CD14-positive monocyte (primary cell): ENCODE measurements at regions not wholly inside any gene's neighbourhood (a gene's known extent, or its start where the extent isn't known, plus 50 kb on each side); places are given as distances from the start of the nearest gene placed in this dataset.

Experiments
- DNase-seq, 3 donors: peaks; one replicate each; pipeline ENCODE4 v3.0.0-alpha.2; 2011 to 2022
- H2AFZ ChIP-seq: 2 replicates; pipeline ENCODE4 v1.6.0; 2012; ENCODE audit warnings: mild to moderate bottlenecking, low read depth, low read length, inconsistent platforms; ENCODE audit not compliant: insufficient read depth, poor library complexity, severe bottlenecking
- H3K27ac ChIP-seq, 2 donors: 1 replicate in 1 of 2; 2 replicates in 1 of 2; pipeline ENCODE4 v1.5.1; 2012 to 2013; ENCODE audit warnings: low read length in 2 of 2, control low read depth in 1 of 2, inconsistent platforms in 1 of 2, low read depth in 1 of 2, mild to moderate bottlenecking in 1 of 2
- H3K27me3 ChIP-seq, 2 donors: one replicate each; pipeline versions ENCODE4 v1.6.0 to v1.6.1; 2011 to 2013; ENCODE audit warnings: low read length in 2 of 2; ENCODE audit not compliant: control insufficient read depth in 2 of 2, insufficient read depth in 2 of 2
- H3K36me3 ChIP-seq, 2 donors: replicated peaks in 1 of 2; 1 replicate in 1 of 2; 2 replicates in 1 of 2; pipeline versions ENCODE4 v1.5.1 to v1.6.1; 2012 to 2013; ENCODE audit warnings: low read length in 2 of 2, control low read depth in 1 of 2, inconsistent platforms in 1 of 2, mild to moderate bottlenecking in 1 of 2; ENCODE audit not compliant: insufficient read depth in 2 of 2, control insufficient read depth in 1 of 2
- H3K4me1 ChIP-seq, 2 donors: 1 replicate in 1 of 2; 2 replicates in 1 of 2; pipeline versions ENCODE4 v1.5.1 to v1.6.1; 2012 to 2013; ENCODE audit warnings: low read length in 2 of 2, control low read depth in 1 of 2, inconsistent platforms in 1 of 2, mild to moderate bottlenecking in 1 of 2, moderate library complexity in 1 of 2; ENCODE audit not compliant: insufficient read depth in 2 of 2, control insufficient read depth in 1 of 2
- H3K4me2 ChIP-seq: replicated peaks from 2 replicates; pipeline ENCODE3; 2012; ENCODE audit warnings: low read length, moderate library complexity, mild to moderate bottlenecking; ENCODE audit not compliant: poor library complexity, severe bottlenecking; ENCODE audit errors: extremely low read depth
- H3K4me3 ChIP-seq, 3 experiments: fragments of 200-600 bp in 1 of 3; sonication (generic) in 1 of 3; replicated peaks in 1 of 3; 1 replicate in 2 of 3; 2 replicates in 1 of 3; pipeline ENCODE4 v1.5.1; 2011 to 2013; ENCODE audit warnings: low read length in 3 of 3, mild to moderate bottlenecking in 3 of 3, control low read depth in 2 of 3, low read depth in 2 of 3, inconsistent platforms in 1 of 3, moderate library complexity in 1 of 3
- H3K79me2 ChIP-seq: 2 replicates; pipeline ENCODE4 v1.6.0; 2012; ENCODE audit warnings: mild to moderate bottlenecking, control low read depth, inconsistent platforms, low read length, moderate library complexity; ENCODE audit not compliant: insufficient read depth
- H3K9ac ChIP-seq: 2 replicates; pipeline ENCODE4 v1.6.0; 2017; ENCODE audit warnings: low read length, mild to moderate bottlenecking; ENCODE audit not compliant: insufficient read depth, poor library complexity, severe bottlenecking
- H3K9me3 ChIP-seq, 2 donors: replicated peaks in 1 of 2; 1 replicate in 1 of 2; 2 replicates in 1 of 2; pipeline versions ENCODE4 v1.5.1 to v1.6.1; 2012 to 2013; ENCODE audit warnings: low read length in 2 of 2, control low read depth in 1 of 2; ENCODE audit not compliant: control insufficient read depth in 1 of 2, insufficient read depth in 1 of 2
- H4K20me1 ChIP-seq: 2 replicates; pipeline ENCODE4 v1.6.0; 2012; ENCODE audit warnings: mild to moderate bottlenecking, low read length, control low read depth, moderate library complexity; ENCODE audit not compliant: insufficient read depth
- H3K27ac Mint-ChIP-seq, 7 donors: one replicate each; pipeline ENCODE4 v1.8.0; 2020; ENCODE audit warnings: mild to moderate bottlenecking in 7 of 7, mixed read lengths in 7 of 7, moderate library complexity in 6 of 7, inconsistent platforms in 2 of 7
- H3K27me3 Mint-ChIP-seq, 3 donors: one replicate each; pipeline ENCODE4 v1.8.0; 2021 to 2022; ENCODE audit warnings: low read depth in 3 of 3, mild to moderate bottlenecking in 3 of 3, mixed read lengths in 3 of 3, moderate library complexity in 3 of 3, inconsistent platforms in 1 of 3
- H3K36me3 Mint-ChIP-seq, 2 donors: one replicate each; pipeline ENCODE4 v1.8.0; 2020; ENCODE audit warnings: mixed read lengths in 2 of 2, inconsistent platforms in 1 of 2, mild to moderate bottlenecking in 1 of 2
- H3K4me1 Mint-ChIP-seq: one replicate; pipeline ENCODE4 v1.8.0; 2020; ENCODE audit warnings: mild to moderate bottlenecking, mixed read lengths
- H3K4me3 Mint-ChIP-seq, 2 donors: one replicate each; pipeline ENCODE4 v1.8.0; 2020; ENCODE audit warnings: mild to moderate bottlenecking in 2 of 2, mixed read lengths in 2 of 2, moderate library complexity in 1 of 2
- H3K9me3 Mint-ChIP-seq, 7 donors: one replicate each; pipeline ENCODE4 v1.8.0; 2020 to 2022; ENCODE audit warnings: mixed read lengths in 7 of 7, mild to moderate bottlenecking in 6 of 7, moderate library complexity in 6 of 7, inconsistent platforms in 2 of 7
- CTCF ChIP-seq: fragments of 200-600 bp; IDR thresholded peaks from one replicate; pipeline ENCODE4 v1.8.0; 2022; ENCODE audit warnings: antibody characterized with exemption, mild to moderate bottlenecking
- WGBS: methylation state at CpG from one replicate; pipeline ENCODE4 v1.1.5; 2013; ENCODE audit warnings: missing lambda C conversion rate; ENCODE audit not compliant: insufficient coverage; 5-methylcytosine and 5-hydroxymethylcytosine counted together
- intact Hi-C, 2 donors: fragments of 100-400 bp; cut with micrococcal nuclease; formaldehyde crosslinking; loops; one replicate each; pipeline versions ENCODE4 v1.15.0 to v1.15.1; 2023

- Mint-ChIP-seq H3K36me3 (no peaks in the 10 kb centered on the region), H3K27me3 (peaks cover 0 to 8% (median 2%) of the 10 kb centered on the region in 3 donors), H3K9me3 (peaks cover 0 to 5% (median 0%) of the 10 kb centered on the region in 7 donors), H3K4me3 (peak overlapping the region in 1 of 2 donors; percentile 58), H3K4me1 (peaks cover 56% of the 10 kb centered on the region), H3K27ac (peak overlapping the region in 6 of 7 donors; percentile 61 to 93 (median 75))
- Histone ChIP-seq H3K79me2 (no peaks in the 10 kb centered on the region), H3K9ac (no peak overlapping the region), H3K4me2 (peak overlapping the region; percentile 39), H3K27ac (peak overlapping the region in 1 of 2 donors; percentile 42), H4K20me1 (no peaks in the 10 kb centered on the region), H3K27me3 (no peaks in the 10 kb centered on the region), H3K9me3 (no peaks in the 10 kb centered on the region), H3K4me1 (peaks cover 55 to 60% of the 10 kb centered on the region in 2 donors), H2AFZ (no peak overlapping the region), H3K4me3 (peak overlapping the region in 1 of 3 experiments; percentile 15), H3K36me3 (no peaks in the 10 kb centered on the region)
- WGBS, result no CpG with 5 or more reads among the region's 2 CpGs
- DNase-seq, result peak; percentile 24 to 40 (median 25)
- no peak for TF ChIP-seq CTCF
- intact Hi-C loops, result loop anchor here in 1 of 2 donors (10.0 kb wide), 3 partner anchors 158 to 408 kb away; partner anchors contain the start of gene TBL1XR1
These were observed 405.9 kb upstream of the TBL1XR1 start for GRCh38 chr3:177603148-177603603.

DNA sequence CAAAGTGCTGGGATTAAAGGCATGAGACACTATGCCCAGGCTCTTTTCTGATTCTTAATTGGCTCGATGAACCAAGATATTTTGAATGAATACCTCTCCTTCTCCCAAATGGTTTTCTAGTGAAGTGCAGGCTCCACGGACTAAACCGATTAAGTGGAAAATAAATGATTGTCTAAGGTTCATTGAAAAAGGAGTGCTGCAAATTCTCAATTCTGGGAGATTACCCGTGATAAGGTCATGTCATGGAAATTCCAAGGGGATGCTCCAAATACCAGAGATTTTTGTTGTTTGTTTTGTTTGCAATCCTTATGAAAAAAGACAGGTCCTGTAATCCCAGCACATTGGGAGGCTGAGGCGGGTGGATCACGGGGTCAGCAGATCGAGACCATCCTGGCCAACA, 406.9 kb upstream of the TBL1XR1 start:
- no peak overlapping the region for H3K4me3 Mint-ChIP-seq
- H3K9me3 ChIP-seq, result no peaks in the 10 kb centered on the region
- H3K36me3 Mint-ChIP-seq, result no peaks in the 10 kb centered on the region
- H3K4me1 Mint-ChIP-seq, result peaks cover 46% of the 10 kb centered on the region
- H3K27me3 ChIP-seq, result no peaks in the 10 kb centered on the region
- H3K79me2 ChIP-seq, result no peaks in the 10 kb centered on the region
- H3K27ac Mint-ChIP-seq, result peak overlapping the region in 1 of 7 donors; percentile 15
- no peak overlapping the region for H2AFZ ChIP-seq
- H3K27ac ChIP-seq, result no peak overlapping the region
- H3K4me1 ChIP-seq, result peaks cover 45 to 50% of the 10 kb centered on the region in 2 donors
- WGBS, result 93% methylated on average over 4 of the region's 7 CpGs
- DNase-seq, result no peak
- TF ChIP-seq CTCF, result no peak
- H3K9me3 Mint-ChIP-seq, result peaks cover 0 to 5% (median 0%) of the 10 kb centered on the region in 7 donors
- no peak overlapping the region for H3K9ac ChIP-seq
- intact Hi-C loops, result loop anchor here in 1 of 2 donors (10.0 kb wide), 3 partner anchors 159 to 409 kb away; partner anchors contain the start of gene TBL1XR1
- H3K36me3 ChIP-seq, result no peaks in the 10 kb centered on the region
- H3K27me3 Mint-ChIP-seq, result peaks cover 0 to 8% (median 2%) of the 10 kb centered on the region in 3 donors
- H3K4me2 ChIP-seq, result no peak overlapping the region
- no peaks in the 10 kb centered on the region for H4K20me1 ChIP-seq
- no peak overlapping the region for H3K4me3 ChIP-seq
